GM21528 (cell line): ENCODE measurements at regions not wholly inside any gene's neighbourhood (a gene's known extent, or its start where the extent isn't known, plus 50 kb on each side); places are given as distances from the start of the nearest gene placed in this dataset.
"Not testable (repeated sequence)": the region's sequence is repeated elsewhere in the genome, so short reads cannot be mapped to it uniquely, and the experiment has no call there.

Experiments used
- ATAC-seq: cut with Tn5 transposase; IDR thresholded peaks from one replicate; pipeline ENCODE4 v1.9.1; 2021; ENCODE audit warnings: mild to moderate bottlenecking, moderate library complexity; ENCODE audit not compliant: unreplicated experiment, low FRiP score

- ATAC-seq = no peak
Measured at GRCh38 chr6:164105705-164106104, 691.2 kb downstream of the QKI start.

- no peak for ATAC-seq
Measured at GRCh38 chr6:164104432-164104831, 689.9 kb downstream of the QKI start.

DNA sequence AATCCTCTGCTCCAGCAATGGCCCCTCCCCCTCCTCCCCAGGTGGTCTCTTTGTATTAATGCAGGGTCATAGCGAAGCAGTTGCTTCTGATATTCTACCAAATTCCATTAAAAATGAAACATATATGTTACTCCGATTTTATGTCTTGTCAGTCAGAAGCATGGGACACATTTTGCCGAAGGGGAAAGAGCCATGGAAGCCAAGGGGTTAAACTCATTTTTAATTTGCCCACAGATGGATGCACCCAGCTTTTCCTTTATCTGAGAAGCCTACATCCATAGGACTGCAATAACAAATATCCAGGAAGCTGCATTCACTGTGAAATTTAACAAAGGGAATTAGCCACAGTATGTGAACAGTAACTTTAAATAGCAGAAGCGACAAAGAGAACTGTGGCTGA lies 688.2 kb downstream of the QKI start:
- ATAC-seq = no peak

DNA sequence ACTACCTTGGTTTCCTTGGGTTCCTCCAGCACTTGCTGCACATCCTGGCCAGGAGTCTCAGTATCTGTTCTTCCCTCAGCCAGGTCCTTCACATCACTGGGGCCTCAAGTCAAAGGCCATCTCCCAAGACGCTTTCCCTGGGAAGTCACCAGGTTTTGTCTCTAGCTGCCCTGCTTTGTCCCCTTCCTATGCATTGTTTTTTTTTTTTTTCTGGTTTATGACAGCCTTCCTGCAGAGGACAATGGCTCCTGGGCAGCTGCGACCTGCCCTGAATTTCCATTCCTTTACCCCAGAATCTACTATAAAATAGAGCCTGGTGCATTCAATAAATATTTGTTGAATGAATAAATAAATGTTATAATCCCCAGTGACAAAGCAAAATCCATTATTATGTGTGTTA lies 687.3 kb downstream of the QKI start:
- no peak for ATAC-seq

DNA sequence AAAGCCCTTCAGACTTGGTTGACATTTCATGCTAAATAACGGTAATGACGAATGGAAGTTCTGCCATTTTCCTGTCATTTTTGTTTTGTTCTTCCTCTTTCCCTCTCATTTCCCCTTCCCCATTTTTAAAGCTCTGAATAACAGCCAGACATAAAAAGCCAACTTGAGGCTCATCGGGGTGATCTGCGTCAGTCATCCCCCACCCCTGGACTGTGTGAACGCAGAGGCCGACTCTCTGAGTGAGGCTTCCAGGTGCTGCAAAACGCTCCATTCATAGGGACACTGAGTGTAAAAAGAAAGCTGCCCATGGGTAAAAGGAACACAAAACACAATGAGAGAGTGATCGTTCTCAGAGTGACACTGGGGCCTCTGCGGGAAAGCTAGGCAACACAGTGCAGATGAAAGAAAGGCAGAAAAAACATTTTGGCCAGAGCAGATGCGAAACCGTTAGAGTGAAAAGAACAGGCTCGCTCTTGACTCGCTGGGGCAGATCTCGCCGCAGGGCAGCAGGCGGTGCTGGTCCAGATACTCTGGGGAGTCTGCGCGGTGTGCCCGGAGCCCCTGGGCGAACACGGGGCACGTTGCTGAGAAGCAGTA lies 684.8 kb downstream of the QKI start:
- ATAC-seq = no peak

DNA sequence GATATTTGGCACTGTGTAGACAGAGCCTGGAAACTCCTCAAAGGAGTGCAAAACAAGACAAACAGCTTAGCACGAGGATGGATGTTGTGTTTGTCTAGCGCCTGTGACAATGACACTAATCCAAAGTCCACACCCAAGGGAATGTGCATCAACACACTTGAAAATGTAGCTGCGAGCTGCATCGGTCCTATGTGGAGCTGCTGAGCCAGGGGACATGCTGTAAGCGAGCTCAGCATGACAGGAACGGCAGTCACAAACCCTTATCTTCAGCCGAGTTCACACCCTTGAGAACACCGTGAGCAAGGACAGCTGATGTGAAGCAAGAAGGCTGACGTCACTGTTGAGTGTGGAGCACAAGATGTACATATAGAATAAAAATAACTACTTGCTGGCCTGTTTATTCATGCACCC lies 684.3 kb downstream of the QKI start:
- no peak for ATAC-seq

GRCh38 chr6:164097551-164098398 lies 683.3 kb downstream of the QKI start:
- ATAC-seq = no peak

GRCh38 chr6:164097056-164097455 lies 682.5 kb downstream of the QKI start:
- ATAC-seq = no peak

- ATAC-seq = no peak
Measured at GRCh38 chr6:164095056-164095455, 680.5 kb downstream of the QKI start.

GRCh38 chr6:164087870-164088269 lies 673.4 kb downstream of the QKI start:
- ATAC-seq = no peak

GRCh38 chr6:164087211-164087610 lies 672.7 kb downstream of the QKI start:
- no peak for ATAC-seq

GRCh38 chr6:164086076-164086887 lies 671.8 kb downstream of the QKI start:
- ATAC-seq = no peak

DNA sequence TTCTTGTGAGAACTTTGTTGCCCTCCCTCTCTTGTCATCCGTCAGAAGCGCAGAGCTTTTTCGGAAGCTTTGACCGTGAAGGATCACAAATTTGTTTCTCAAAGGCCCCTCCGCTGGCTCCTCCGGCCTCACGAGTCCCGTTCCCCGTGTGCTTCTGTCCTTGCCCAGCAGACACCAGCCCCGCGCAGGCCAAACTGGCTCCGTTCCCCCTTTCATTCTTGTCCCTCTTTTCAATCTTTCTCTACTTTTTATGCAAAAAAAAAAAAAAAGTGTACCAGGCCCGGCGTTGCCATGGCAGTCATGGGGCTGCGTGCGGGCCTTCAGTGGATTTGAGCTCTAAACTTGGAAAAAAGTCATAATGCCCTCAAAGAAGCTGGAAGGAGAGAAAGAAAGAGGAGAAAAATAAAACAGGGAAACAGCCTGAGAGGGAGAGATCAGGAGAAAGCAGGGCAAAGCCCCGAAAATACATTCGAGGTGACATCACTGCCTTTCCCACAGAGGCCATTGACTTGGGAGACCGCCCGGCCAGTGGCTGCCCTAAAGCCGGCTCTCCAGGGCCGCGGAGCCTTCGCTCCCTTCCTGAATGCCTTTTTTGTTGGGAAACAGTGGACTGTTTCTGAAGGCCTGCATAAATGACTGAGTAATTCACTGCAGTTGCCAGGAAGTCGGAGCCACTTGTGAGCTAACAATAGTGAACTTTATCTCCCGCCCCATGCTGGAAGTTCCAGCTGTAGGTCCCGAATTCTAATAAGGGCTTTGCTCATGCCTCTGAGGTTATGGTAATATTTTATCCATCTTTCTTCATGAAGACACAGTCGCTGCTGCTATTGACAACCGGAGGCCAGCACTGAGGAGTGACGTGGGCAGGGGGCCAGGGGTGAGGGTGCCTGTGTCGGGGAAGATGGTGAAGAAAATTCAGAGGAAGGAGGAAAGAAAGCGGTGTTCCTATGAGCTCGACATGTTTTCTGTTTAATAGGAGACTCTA lies 670.9 kb downstream of the QKI start:
- ATAC-seq = no peak

DNA sequence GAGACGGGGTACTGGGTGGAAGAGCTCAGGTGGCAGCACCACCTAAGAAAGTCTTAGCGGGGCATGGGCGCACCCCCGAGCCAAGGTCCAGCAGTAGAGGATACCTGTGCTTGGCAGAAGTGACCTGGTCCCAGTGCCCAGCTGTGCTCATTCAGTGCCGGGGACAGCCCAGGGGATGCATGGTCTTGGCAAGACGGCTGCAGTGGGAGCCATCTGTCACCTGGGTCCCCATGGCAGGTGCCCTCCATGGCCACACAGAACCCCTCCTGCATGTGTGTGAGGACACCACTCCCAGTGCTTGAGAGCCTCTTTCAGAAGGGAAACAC lies 664.7 kb downstream of the QKI start:
- ATAC-seq = no peak

DNA sequence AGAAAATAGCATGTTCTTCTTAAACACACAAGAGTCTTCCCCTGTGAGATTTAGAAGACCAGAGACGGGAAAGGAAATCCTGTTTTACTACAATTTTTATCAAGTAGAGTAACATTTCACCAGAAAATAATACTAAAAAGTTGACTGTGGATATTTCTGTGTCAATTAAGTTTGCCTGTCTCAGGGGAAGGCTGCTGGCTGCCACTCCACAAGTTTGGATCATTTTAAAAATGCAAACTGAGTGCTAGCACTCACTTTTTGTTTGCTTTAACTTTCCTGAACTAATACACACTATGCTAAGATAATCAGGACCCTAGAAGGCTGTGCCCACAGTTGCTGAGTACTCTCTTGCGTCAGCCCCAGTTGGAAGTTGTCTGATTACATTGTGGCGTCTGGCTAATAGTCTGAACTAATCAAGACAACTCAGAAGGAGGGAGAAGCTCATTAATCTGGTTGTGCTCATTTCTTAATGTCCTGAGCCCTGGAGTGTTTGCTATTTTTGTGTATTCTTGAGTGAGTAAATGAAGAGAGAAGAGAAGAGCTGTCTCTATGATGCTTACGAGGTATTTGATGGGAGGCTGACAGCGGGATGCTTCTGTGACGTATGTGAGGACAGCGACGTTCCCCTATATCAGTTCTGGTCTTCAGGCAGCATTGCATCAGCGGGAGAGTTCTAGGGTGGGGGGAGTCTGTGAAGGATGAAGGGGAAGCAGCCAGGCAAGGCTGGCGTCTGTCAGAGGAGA lies 664.2 kb downstream of the QKI start:
- no peak for ATAC-seq

DNA sequence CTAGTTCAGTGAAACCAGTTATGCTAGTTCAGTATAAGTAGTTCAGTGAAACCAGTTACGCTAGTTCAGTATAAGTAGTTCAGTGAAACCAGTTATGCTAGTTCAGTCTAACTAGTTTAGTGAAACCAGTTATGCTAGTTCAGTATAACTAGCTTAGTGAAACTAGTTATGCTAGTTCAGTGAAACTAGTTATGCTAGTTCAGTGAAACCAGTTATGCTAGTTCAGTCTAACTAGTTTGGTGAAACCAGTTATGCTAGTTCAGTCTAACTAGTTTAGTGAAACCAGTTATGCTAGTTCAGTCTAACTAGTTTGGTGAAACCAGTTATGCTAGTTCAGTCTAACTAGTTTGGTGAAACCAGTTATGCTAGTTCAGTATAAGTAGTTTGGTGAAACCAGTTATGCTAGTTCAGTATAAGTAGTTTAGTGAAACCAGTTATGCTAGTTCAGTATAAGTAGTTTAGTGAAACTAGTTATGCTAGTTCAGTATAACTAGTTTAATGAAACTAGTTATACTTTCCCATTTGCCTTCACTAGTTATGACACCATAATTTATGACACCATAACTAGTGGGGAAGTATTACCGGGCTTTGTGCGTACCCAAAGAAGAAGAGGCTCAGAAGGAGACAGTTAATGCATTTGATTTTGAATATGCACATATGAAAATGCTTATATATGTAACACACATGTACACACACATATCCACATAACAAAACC lies 662.5 kb downstream of the QKI start:
- not testable (repeated sequence) for ATAC-seq

DNA sequence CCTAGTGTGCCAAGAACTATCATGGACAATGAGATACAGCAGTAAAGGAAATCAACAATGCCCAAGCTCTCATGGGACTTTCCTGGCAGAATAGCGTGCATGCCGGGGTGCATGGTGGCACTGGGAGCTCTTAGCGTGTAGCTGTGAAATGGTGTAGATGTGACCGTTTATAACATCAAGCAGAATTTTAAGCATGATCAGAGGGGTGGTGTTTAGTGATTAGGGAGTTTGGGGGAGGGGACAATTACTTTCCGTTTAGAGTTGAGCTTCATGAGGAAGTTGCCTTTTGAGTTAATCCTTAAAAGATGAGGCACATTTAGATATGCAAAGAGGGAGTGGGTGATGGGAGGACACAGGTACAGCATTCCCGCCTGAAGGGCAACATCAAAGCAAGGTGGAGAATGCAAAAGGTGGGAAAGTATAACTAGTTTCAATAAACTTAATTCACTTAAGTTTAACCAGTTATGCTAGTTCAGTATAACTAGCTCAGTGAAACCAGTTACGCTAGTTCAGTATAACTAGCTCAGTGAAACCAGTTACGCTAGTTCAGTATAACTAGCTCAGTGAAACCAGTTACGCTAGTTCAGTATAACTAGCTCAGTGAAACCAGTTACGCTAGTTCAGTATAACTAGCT lies 661.6 kb downstream of the QKI start:
- no peak for ATAC-seq

DNA sequence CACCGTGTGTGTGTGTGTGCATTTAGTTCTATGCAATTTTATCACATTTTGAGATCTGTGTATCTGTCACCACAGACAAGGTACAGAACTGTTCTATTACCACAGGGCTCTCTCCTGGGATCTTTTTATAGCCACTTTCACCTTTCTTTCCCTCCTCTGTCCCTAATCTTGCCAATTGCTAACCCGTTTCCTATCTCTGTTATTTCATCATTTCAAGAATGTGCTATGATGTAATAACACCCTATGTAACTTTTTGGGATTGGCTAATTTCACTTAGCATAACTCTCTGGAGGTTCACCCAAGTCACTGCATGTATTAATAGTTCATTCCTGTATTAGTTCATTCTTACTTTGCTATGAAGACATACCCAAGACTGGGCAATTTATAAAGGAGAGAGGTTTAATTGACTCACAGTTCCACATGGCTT lies 657.7 kb downstream of the QKI start:
- no peak for ATAC-seq
